Urothelium cell line (cell line): ENCODE measurements at regions not wholly inside any gene's neighbourhood (a gene's known extent, or its start where the extent isn't known, plus 50 kb on each side); places are given as distances from the start of the nearest gene placed in this dataset.

Experiments used
- DNase-seq: peaks from one replicate; pipeline ENCODE4 v3.0.0; 2011; ENCODE audit warnings: low spot score, mixed read lengths
- FAIRE-seq: peaks from 2 replicates; lab custom pipeline; 2011; peaks lifted over from hg19 to GRCh38; lab: Jason Lieb, UNC

GRCh38 chr2:21658907-21659477 lies 535.2 kb downstream of the TDRD15 start:
- DNase-seq = no peak
- no peak for FAIRE-seq

GRCh38 chr2:21664083-21664482 lies 540.3 kb downstream of the TDRD15 start:
- no peak for FAIRE-seq
- DNase-seq = no peak

- DNase-seq = no peak
- no peak for FAIRE-seq
These were observed 543.9 kb downstream of the TDRD15 start for GRCh38 chr2:21667638-21668037.

GRCh38 chr2:21668078-21668710 lies 544.4 kb downstream of the TDRD15 start:
- FAIRE-seq = no peak
- no peak for DNase-seq

- FAIRE-seq = no peak
These were observed 552.3 kb downstream of the TDRD15 start for GRCh38 chr2:21676041-21676440.

GRCh38 chr2:21676676-21677075 lies 552.9 kb downstream of the TDRD15 start:
- DNase-seq (peak; percentile 41), FAIRE-seq (no peak)

More at GRCh38 chr2:21676041-21676440, 552.3 kb downstream of the TDRD15 start:
- no peak for DNase-seq

- DNase-seq (no peak), FAIRE-seq (no peak)
These were observed 560.1 kb downstream of the TDRD15 start for GRCh38 chr2:21683838-21684237.

- no peak for FAIRE-seq
- DNase-seq = no peak
These were observed 563.8 kb downstream of the TDRD15 start for GRCh38 chr2:21687589-21687988.

- no peak for FAIRE-seq
- no peak for DNase-seq
These were observed 566.2 kb downstream of the TDRD15 start for GRCh38 chr2:21690005-21690404.

GRCh38 chr2:21693081-21693480 lies 569.3 kb downstream of the TDRD15 start:
- no peak for DNase-seq
- FAIRE-seq = no peak

GRCh38 chr2:21694079-21694878 lies 570.5 kb downstream of the TDRD15 start:
- DNase-seq = no peak
- FAIRE-seq = no peak

GRCh38 chr2:21696900-21697299 lies 573.1 kb downstream of the TDRD15 start:
- DNase-seq (no peak), FAIRE-seq (no peak)

- DNase-seq (no peak), FAIRE-seq (no peak)
These were observed 576.9 kb downstream of the TDRD15 start for GRCh38 chr2:21700644-21701043.

GRCh38 chr2:21710031-21710430 lies 586.3 kb downstream of the TDRD15 start:
- DNase-seq = no peak
- no peak for FAIRE-seq

- DNase-seq (no peak), FAIRE-seq (no peak)
These were observed 586.7 kb downstream of the TDRD15 start for GRCh38 chr2:21710496-21710895.

GRCh38 chr2:21715887-21716286 lies 592.1 kb downstream of the TDRD15 start:
- FAIRE-seq (no peak), DNase-seq (no peak)

GRCh38 chr2:21727101-21727500 lies 603.3 kb downstream of the TDRD15 start:
- DNase-seq = no peak
- no peak for FAIRE-seq

GRCh38 chr2:21728133-21728532 lies 604.4 kb downstream of the TDRD15 start:
- DNase-seq (no peak), FAIRE-seq (no peak)

GRCh38 chr2:21730141-21730540 lies 606.4 kb downstream of the TDRD15 start:
- FAIRE-seq (no peak), DNase-seq (no peak)

GRCh38 chr2:21740484-21740883 lies 616.7 kb downstream of the TDRD15 start:
- no peak for DNase-seq
- FAIRE-seq = no peak

GRCh38 chr2:21746499-21746898 lies 622.7 kb downstream of the TDRD15 start:
- DNase-seq (no peak), FAIRE-seq (no peak)

GRCh38 chr2:21748501-21748900 lies 624.7 kb downstream of the TDRD15 start:
- DNase-seq (no peak), FAIRE-seq (no peak)
